GM19395 (cell line): ENCODE measurements at regions not wholly inside any gene's neighbourhood (a gene's known extent, or its start where the extent isn't known, plus 50 kb on each side); places are given as distances from the start of the nearest gene placed in this dataset.

Source experiments
- ATAC-seq: cut with Tn5 transposase; IDR thresholded peaks from one replicate; pipeline ENCODE4 v1.9.1; 2021; ENCODE audit warnings: mild to moderate bottlenecking, moderate library complexity; ENCODE audit not compliant: unreplicated experiment

DNA sequence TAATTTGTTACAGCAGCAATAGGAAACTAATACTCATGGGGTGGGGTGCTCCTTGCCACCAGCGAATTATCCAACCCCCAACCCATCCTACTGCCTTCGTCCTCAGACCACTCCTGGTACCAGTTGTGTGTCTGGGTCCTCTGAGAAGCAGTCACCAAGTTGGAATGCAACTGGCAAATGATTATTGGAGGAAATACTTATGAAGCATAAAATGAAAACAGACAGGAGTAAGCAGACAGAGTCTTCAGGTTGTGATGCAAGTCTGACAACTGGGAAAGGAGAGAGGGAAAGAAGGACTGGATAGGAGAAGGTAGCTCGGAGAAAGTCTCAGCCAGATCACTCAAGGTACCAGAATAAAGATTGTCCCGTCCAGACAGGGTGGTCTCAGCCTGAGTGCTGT lies 181.1 kb upstream of the ARID2 start:
- ATAC-seq, result no peak

DNA sequence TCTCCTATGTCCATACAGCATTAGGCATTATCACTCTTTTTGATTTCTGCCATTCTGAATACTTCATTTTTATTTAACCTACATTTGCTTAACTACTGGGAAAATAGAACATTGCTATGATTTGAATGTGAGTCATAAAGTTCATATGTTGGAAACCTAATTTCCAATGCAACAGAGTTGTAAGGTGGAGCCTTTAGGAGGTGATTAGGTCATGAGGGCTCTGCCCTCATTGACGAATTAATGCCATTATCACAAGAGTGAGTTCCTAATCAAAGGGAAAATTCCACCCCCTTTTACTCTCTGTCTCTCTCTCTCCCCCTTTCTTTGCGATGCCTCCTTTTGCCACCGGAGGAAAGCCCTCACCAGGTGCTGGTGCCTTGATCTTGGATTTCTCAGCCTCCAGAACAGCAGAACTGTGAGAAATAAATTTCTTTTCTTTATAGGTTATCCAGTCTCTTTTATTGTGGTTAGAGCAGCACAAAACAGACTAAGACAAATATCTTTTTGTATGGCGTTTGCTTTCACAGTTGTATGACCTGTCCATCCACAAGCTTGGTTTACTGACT lies 180.1 kb upstream of the ARID2 start:
- no peak for ATAC-seq

DNA sequence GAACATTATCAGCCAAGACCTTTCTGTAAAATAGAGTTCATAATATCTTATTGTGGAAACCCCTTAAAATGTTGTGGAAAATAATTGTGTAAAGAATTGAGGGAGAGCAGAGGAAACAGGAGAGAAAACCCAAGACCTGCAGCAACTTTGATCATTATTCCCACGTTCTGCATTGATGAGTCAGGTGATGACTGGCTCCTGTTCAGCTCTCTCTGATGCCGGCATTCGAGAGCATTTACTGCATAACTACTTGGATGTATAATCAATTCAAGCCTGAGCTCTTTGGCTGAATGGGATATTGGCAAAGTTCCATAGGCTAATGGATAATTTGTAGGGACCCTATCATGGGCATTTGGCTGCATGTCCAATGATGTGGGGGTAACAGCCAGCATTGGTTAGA lies 176.3 kb upstream of the ARID2 start:
- no peak for ATAC-seq

DNA sequence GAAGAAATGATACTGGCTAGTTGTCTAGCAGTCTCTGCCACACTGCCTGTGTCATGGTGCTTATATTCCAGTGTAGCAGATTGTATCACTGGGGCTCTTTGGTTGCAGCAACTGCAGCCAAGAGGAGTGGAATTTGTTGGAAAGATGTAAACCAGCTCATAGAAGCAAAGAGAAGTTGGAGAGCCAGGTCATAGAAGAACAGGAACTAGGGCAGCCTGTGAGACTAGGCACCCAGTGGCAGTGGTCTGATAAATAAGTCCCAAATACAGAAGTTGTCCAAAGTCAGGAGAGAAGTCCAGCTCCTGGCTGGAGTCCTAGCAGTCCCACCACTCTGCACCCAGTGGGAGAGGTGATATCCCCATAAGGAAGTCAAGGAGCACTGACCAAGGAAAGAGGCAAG lies 172.5 kb upstream of the ARID2 start:
- ATAC-seq, result no peak

DNA sequence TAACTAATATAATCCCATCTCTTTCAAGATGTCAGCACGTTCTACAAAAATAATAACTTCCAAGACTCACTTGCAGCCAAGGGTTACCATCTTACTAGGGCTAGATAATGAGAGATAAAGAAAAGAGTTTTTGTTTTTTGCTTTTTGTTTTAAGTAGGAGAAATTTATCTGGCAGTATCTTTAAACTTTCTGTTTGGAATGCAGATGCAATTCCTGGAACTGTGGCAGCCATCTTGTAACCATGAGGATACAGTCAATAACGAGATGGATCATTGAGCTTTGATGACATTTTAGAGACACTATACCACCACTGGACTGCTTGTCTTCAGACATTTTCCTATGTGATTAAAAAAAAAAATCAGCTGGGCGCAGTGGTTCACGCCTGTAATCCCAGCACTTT lies 171.2 kb upstream of the ARID2 start:
- ATAC-seq, result no peak

DNA sequence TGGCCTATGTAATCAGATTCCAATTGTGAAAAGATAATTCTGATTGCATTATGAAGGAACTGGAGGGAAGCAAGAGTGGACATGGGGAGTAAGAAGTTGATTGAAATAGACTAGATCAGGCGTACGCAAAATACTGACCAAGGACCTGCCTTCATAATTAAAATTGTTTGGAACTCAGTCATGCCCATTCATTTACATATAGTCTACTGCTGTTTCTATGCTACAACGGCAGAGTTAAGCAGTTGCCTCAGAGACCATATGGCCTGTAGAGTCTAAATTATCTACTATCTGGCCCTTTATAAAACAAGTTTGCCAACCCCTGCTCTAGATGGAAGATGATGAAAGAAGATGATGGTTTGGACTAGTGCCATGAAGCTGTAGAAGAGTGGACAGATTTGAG lies 170.0 kb upstream of the ARID2 start:
- ATAC-seq, result no peak

DNA sequence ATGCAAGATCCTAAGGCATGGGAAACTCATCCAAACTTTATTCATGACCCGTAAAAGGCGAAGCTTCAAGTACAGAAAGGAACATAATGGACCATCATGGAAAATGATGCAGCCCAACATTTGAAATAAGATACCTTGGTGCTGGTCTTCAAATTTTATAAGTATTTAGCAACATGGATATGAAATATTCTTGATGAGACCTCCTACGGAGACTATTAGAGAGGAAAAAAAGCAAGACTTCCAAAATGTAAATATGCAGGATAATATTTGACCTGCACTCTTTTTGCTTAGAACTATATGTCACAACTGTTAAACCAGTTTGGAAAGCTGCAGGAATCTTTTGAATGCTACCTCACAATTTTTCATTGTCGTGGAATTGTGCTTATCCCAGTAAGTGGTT lies 168.8 kb upstream of the ARID2 start:
- no peak for ATAC-seq

DNA sequence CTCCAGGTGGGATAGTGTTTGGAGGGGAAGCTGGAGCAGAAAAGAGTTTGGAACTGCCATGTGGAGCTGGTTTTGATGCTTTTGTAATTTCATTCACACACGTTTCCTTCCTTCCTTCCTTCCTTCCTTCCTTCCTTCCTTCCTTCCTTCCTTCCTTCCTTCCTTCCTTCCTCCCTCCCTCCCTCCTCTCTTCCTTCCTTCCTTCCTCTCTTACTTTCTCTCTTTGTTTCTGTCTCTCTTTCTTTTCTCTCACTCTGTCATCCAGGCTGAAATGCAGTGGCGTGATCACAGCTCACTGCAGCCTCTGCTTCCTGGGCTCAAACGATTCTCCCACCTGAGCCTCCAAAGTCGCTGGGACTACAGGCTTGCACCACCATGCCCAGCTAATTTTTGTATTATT lies 168.0 kb upstream of the ARID2 start:
- ATAC-seq, result no peak

DNA sequence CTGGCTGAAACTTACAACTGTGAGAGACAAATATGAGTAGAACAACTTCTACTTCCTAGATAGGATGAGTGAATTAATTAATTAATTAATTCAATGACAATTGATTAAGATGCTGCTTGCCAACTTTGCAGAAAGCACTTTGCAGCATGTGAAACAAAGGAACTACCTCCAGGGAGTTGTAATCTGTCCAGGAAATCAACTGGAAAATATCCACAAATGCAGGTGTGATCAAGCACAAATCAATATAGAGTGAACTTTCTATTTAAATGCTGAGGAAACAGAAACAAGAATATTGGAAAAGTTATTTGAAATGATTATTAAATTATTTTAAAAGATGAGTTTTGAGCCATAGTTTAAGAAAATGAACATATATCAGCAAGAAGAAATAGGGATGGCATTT lies 163.9 kb upstream of the ARID2 start:
- no peak for ATAC-seq

DNA sequence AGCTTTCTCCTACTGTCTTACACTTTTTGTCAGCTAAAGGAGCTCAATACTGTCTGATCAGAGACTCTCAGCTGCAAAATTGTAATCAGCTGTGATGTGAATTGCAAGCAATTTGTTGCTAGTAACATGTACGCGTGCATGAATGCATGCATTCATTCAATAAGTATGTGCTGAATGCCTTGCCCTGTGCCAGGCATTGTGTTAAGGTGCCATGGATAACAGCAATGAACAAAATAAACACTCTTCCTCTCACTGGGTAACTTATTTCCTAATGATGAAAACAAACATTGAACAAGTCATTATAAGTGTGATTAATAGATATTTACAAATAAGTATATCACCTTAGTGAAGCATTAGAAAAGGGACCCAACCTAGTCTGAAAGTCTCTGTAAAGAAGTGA lies 163.2 kb upstream of the ARID2 start:
- ATAC-seq, result no peak

DNA sequence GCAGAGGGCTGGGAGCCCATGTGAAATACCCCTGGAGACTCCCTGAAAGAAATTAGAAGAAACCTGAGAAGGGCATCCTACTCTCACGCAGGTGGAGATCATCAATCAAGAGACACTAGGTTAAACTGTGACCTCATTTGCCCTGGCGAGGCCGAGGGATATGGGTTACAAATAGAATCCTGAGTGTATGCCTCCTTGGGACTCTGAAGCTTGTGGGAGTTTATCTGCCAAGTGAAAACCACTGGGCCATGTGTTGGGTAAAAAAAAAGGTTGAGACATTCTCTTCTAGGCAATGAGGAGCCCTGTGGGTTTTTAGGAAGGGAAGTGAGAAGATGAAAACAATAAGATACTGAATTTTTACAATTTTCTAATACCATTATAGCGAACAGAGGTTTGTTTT lies 160.7 kb upstream of the ARID2 start:
- no peak for ATAC-seq

DNA sequence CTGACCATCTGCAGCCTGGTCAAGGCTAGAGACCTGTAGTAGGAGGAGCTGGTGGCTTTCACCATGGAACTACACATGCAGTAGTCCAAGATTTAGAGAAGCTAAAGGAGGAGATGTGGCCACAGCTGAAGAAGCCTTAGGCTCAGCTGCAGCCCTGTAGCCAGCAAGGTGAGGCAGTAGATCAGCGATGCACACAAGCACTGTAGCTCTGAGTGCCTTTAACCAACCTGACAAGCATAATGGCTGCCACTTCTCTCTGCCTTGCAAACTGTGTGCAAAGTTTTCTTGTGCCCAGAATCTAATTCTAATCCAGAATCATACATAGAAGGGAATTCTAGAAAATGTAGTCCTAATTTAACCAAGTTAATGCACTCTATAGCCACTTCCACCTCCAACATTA lies 159.0 kb upstream of the ARID2 start:
- no peak for ATAC-seq

DNA sequence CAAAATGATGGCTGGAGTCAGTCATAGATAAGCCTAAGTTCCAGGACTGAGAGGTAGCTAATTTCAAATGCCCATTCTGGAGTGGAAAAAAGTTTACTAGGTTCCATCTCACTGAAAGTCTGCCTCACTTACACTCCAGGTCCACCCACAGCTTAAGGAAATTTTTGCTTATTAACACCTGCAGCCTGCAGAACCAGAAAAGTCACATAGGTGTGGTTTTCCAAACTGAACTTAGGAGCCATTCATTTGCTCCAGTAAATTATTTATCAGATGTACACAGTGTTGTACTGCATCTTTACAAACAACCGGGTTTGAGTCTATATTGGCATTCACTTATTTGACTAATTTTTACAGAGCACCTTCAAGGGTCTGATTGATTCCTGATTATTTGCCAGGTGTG lies 157.4 kb upstream of the ARID2 start:
- ATAC-seq, result no peak

DNA sequence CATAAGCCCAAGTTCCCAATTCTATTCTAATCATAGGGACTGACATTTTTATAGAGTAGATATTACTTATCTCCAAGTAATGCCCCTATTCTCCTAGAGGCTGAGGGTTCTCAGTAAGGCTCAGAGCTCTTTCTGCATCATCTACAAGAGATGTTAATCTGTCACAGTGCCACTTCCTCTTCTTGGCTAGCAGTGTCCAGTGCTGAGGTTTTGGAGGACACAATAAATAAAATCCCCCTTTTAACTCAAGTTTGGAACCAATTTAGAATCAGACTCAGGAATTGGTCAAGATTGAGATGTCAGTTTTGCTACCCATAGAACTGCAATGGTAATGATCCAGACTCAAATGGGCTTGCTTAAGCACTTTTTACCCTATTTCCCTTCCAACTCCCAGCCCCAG lies 154.1 kb upstream of the ARID2 start:
- ATAC-seq, result no peak

DNA sequence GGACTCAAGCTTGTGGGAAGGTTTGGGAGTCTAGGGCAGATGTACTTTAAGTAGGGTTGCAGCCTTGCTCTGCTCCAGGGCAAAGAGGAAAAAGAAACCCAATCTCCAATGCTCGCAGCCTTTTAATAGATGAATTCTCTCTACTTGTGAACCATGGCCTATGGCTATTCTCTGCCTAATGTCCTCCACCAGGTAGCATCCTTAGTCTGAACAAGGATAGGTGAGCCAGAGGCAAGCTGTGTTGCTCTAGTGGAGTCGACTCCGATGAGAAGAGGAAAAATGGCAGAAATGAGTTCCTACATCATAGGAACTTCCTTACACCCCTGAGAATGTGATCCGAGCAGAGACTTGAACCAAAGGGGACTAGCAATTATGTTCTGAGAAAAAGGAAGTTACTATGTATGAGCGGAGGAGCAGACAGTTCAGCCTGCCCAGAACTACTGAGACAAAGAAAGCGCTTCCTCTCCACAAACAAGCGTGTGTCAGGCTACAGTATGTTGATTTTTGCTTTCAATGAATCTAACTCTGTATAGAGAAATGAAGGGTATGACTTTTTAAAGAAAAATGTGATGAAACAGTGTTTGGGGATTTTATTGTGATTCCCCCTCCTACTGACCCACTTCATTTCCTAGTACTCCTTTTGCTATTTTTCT lies 153.6 kb upstream of the ARID2 start:
- ATAC-seq, result peak; percentile 74

DNA sequence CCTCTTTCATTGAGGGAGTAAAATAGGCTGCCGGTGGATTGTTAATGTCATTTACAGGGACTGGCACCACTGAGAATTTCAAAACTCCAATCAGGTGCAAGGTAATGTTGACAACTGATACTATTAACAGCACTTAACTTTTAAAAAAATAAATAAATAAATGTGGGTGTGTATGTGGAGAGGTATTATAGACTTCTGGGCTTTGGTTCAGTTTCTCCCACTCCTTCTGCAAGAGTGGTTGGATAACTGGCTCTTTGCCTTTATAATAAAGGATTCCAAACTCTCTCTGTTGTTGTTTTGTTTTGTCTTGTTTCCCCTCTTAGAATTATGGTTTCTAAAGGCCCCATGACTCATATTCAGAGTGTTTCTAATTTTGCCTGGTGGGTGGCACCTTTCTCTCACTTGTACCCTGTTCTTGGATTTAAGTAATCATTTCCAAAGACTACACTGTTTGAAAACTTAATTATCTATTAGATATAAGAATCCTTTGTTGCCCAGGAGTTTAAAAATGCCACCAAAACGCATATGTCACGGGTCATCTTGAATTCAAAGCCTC lies 151.6 kb upstream of the ARID2 start:
- ATAC-seq, result peak; percentile 41

DNA sequence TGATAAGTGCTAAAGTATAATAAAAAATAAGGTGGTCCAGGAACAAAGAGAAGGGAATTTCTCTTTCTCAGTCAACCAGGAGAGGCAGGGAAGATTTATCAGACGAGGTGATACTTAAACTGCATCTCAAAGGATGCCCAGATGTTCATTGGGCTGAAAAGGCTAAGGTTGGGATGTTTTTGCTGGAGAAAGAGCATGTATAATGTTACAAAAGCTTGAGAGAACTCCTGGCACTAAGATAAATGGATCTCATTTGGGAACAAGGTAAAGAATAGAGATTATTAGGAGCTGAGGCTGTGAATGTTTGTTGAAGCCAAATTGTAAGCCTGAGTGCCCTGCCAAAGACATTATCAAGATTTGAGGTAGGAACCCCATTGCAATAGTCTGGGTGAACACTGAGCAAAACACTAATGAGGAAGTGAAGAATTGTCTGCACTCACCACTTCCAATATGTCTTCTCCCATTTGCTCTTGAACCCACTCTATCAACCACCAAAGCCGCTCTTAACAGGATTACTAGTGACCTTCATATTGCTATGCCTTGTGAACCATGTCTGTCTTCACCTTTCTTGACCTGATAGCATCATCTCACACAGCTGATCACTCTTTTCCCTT lies 149.0 kb upstream of the ARID2 start:
- ATAC-seq, result no peak

DNA sequence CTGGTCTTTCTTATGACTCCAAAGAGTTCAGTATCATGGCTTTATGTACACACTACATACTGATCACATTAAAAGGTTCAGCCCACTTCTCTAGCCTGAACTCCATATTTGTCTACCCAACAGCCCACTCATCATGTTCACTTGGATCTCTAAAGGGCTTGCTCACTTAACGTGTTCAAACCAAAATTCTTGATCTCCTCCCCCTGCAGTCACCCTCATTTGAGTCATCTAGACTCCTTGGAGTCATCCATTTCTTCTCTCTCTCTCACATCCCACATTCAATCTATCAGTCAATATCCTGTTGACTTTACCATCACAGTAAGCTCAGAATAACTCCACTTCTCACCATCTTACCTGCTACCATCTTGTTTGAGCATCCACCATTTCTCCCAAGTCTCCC lies 148.4 kb upstream of the ARID2 start:
- no peak for ATAC-seq

DNA sequence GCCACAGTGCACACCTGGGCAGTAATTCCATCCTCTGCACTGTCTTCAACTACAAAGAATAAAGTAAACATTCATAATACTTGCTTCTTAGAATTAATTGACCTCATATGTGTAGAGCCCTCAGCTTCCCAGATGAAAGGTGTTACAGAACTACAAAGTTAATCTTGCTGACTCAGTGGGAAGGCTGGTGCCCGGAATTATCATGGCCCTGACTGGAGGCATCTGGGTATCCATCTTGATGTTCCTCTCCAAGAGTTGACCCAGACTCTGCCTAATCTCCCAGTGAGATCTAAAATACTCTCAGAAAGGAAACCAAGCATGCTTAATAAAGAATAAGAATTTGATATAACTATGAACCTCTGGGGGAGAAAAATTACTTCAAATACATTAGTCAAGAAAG lies 147.0 kb upstream of the ARID2 start:
- no peak for ATAC-seq

DNA sequence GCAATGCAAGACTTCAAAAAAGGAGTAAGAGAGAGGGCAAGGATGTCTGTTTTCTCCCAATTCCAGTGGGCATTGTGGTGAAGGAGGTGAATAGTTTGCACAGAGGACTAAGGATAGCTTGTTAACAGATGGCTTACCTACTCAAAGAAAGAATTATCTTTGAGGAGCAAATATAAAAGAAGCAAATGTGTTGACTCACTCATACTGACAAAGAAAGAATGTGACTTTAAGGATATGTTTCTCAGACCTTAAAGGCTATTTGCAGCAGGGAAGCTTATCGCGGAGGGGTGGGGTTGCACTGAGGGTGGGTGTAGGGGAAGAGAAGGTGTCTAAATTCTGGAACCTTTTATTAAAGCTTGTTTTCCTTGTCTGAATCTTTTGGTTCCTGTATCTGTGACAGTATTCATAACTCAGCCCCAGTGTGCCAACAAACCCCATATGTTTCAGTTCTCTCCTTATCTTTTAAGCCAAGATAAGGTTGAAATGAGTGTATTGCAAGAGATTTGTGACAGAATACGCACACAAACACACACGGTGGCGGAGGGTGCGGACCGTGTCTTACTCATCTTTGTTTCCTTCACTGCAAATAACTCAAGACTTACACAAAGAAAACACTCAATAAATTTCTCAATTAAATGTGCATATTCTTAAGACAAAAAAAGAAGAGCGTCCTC lies 146.4 kb upstream of the ARID2 start:
- ATAC-seq, result no peak

DNA sequence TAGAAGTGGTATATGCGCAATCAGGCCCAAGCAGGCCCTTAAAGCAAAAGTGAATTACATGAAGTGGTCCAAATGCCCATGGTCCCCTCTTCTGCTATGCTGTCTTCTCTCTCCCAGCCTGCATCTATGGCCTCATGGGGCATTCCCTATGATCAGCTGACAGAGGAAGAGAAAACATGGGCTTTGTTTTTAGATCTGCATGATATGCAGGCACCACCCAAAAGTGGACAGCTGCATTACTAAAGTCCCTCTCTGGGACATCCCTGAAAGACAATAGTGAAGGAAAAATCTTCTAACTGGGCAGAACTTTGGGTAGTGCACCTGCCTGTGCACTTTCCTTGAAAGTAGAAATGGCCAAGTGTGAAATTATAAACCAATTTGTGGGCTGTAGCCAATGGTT lies 145.2 kb upstream of the ARID2 start:
- ATAC-seq, result no peak
